GM21619 (cell line): ENCODE measurements at regions not wholly inside any gene's neighbourhood (a gene's known extent, or its start where the extent isn't known, plus 50 kb on each side); places are given as distances from the start of the nearest gene placed in this dataset.

ENCODE experiments used
- ATAC-seq: cut with Tn5 transposase; IDR thresholded peaks from one replicate; pipeline ENCODE4 v1.9.1; 2021; ENCODE audit not compliant: unreplicated experiment

DNA sequence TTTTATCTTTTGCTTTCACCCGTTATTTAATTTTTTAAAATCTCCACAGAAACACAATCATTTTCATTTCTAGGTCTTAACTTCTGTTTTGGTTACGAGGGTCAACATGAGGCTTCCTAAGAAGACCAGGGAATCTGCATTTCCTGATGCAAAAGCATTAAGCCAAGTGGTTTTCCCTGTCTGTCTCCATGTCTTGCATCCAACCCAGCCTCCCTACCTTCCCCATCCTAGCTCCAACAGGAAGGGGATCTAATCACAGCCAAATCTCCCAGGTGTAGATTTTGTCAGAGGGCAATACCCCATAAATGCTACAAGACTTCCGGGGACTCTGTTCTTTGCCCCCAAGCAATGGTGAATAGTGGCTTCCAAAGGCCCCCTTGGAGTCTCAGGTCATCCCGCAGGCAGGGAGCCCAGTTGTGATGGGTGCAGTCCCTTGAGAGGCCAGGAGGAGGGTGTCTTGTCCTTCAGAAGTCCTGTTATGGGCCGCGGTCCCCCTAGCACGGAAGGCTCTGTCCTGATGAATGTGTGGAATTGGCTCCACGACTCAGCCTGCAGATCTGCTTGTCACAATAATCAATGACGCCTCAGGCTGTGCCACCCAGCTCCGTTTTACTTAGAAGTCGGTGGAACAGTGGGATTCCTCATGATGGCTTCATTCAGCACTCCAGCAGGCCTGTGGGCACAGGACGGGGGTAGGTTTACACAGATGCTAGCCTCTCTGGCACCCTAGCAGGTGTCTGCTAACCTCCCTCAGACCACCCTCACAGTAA is 141.1 kb downstream of the RGS9 start:
- ATAC-seq = no peak

DNA sequence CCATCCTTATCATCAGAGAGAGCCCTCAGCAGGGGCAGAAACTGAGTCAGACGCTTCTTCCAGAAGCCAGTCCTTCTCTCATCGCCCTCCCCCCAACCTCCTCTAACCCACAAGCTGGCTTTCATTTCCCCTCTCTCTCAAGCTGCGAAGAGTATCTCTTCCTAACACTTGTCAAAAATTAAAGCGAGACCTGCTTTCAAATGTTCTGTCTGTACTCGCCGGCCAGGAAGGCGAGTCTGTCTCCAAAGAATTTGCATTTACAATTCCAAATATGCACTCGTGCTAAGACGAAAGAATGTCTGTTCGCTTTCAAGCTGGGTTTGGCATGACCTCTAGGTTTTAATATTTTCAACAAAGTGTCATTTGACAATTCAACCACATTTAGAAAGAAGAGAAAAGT is 140.4 kb downstream of the RGS9 start:
- ATAC-seq = no peak
